ENCODE measurements at regions not wholly inside any gene's neighbourhood (a gene's known extent, or its start where the extent isn't known, plus 50 kb on each side); places are given as distances from the start of the nearest gene placed in this dataset.

DNA sequence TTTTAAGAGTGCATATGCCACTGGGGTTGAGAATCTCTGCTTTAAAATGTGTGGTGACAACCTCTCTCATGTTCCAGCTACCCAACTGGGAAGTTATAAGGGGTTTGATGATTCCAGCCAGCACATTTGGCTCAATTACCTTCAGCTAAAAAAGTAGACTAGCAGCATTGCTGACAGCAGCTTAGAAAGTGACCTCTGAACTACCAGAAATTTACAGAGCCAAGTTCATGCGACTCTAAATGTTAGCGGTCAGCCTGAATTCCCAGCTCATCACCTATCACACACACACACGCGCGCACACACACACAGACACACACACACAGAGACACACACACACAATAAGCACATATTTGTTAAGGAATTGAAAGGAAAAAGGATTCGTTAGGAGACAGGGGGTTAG is 377.5 kb downstream of the TMEM167A start:
- DNase-seq (ENCODE audit: low read depth), result no peak

DNA sequence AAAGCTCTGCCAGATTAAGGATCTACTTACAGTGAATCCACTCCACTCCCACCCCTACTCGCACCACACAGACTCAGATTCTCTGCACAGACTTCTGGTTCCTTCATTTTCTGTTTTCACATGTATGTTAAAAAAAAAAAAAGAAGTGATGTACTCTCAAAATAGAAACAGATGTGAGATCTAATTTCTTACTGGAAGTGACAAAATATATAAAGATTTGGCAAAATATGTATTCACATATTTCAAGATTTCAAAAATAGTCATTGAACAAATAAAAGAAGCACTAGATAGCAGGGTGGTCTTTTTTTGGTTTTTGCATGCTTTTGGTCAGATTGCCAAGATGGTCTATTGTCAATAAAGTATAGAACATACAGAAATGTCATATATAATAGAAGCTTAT is 379.2 kb downstream of the TMEM167A start:
- no peak for DNase-seq (ENCODE audit: low read depth)

DNA sequence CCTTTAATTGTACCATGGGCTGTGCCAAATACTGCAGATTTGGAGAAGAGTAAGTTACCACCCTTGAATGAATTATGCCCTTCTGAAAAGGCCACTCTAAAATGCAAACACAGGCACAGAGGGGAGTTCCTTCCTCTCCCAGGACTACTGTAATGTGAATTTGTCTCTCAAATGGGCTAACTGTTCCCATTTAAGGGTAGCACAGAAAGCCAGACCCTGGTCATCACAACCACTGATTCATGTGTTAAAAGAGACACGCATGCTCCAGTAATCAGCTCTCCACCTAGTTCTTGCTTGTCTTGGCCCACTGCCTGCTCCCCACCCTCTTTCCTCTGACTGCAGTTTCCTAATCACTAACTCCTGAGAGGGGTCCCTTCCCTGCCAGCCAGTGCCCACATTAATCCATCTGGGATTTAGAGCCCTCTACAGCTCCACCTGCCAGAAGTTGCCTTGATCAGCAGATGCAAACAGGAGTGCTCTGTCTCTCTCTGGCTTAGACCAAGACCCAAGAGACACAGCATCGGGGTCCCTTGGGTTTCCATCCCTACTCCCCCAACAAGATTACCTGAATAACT is 382.4 kb downstream of the TMEM167A start:
- no peak for DNase-seq (ENCODE audit: low read depth)

DNA sequence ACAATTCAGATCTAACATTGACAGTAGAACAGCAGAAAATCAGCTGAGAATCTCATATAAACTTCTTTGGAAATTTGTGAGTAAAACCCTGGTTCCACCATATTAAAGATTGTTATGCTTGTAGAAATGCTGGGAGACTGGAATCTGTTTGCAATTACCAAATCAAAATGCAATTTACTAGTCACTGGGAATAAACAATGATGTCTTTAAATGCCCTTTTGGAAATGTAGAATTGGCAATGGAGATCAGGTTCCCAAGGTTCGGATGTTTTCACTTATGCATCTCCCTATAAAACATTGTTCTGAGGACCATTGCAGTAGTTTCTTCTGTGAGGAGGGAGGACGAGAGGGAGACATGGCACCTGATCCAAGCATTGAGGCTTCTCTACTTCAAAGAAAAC is 384.4 kb downstream of the TMEM167A start:
- DNase-seq (ENCODE audit: low read depth), result no peak

DNA sequence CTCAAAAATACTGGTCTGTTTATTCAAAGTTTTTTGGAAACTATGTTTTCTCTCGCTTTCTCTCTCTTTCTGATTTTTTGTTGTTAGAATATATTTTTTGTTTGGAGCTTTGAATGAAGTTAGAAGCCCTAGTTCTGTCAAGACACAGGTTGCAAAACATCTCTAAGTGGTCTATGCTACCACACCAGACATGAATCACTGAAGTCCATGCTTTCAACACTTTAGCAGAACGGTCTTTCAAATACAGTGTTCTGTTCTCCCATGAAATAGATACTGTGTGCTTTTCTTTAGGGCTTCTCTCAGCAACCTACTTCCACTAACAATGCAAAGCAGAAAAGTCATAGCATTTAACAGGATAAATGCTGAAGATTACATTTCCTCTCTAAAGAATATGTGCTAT is 392.5 kb downstream of the TMEM167A start:
- no peak for DNase-seq (ENCODE audit: low read depth)

DNA sequence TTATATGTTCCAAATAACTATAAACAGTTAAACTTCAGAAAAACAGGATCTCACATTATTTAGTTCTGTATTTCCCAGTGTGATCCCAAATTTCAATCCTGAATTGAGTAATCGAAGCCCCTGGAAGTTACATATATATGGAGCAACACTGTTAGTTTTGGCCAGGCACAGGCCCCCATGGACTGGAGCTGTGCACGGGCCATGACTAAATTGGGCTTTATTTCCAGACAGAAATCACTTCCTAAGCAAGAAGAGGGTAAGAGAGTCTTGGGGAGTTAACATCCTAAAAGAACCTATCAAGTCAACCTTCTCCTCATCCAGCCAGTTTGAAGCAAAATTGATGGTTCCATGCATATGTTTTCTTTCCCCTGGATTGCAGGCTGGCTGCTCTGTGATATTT is 393.0 kb downstream of the TMEM167A start:
- DNase-seq (ENCODE audit: low read depth), result no peak

DNA sequence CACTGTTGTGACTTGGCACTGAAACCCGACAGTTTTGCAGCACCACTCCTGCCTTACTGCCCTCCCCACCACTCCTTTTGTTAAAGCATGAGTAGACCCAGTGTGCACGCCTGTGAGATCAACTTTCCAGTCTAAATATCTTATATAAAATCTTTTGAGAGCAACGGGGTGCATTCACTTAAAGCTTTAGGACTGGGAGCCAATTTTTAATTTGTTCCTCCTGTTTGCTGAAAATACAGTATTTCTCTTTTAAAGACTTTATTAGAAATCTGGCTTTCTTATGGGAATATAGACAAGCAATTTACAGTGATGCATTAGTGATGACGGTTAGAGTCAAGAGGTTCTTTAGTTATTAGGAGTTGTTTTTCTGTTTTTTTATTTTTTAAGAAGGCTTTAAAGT is 397.5 kb downstream of the TMEM167A start:
- DNase-seq (ENCODE audit: low read depth), result no peak

DNA sequence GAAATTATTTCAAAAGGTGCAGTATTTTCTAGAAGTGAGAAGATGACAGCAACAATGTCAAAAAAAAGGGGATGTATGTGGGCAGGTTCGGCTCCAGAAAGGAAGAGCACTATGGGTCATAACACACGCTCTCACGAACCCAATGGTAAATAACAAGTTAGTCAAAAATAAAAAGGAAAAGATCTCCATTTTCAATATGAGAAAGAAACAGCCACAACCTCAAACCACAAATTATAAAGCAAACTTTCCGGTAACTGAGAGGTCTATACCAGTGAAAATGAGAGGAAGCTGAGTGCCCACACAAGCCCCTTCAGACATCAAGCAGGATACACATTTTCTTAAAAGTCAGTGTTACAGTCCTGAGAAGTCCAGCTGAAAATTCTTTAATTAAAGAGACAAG is 398.5 kb upstream of the RPS23 start:
- DNase-seq (ENCODE audit: low read depth), result no peak

DNA sequence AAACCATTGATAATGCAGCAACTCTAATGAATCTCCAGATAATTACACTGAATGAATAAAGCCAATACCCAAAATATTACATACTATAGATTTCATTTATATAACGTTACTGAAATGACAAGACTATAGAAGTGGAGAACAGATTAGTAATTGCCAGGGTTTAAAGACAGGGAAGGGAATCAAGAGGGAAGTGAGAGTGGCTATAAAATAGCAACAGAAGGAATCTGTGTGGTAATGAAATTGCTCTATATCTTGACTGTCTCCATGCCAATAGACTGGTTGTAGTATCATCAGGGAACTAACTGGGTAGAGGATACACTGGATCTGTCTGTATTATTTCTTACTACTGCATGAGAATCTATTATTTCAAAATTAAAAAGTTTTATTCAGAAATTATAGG is 396.5 kb upstream of the RPS23 start:
- no peak for DNase-seq (ENCODE audit: low read depth)

DNA sequence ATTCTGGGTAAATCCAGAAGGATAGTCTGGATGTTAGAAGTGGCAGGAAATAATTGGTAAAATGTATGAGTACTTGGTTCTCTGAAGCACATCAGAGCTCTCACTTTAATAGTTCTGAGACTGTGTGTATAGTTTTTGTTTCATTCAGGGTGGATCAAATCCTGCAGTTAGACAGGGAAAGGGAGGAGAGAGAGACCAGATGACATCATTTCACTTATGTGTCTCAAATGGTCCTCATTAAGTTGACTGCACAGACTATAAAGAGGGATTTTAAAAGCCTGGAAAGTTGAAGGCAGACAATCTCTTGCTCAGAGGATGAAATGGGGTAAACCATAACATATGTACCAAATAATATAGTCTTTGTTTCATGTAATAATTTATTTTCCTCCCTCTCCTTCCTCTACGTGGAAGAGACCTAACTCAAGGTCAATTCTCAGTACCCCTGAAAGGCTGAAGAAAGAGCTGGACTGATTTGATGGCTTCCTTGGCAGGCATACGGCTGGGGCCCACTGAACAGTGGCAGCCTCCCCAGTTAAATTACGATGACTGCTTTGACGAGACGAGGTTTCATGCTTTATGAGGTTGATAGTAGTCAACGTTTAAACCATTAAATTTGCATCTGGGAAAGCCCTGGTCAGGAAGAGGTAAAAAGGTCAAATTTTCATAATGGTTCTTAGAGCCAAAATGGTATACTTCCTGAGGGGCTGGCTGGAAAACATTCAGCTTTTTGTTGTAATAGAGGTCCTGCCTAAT is 395.1 kb upstream of the RPS23 start:
- DNase-seq (ENCODE audit: low read depth), result no peak

DNA sequence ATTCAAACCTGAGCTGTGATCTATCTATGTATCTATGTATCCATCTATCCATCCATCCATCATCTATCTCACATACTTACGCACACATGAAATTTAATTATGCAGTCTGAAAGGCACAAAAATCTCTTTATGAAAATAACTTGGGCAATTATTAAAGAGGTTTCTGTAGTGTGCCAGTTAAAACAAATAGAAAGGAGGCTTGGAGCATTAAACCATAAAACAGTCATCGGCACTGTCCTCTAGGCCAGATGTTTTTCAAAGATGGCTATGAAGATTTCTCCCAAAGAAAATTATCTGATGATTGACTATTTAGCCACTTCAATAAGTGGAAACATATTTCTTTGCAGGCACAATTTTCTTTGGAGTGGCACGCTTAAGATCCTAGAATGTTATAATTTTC is 392.5 kb upstream of the RPS23 start:
- no peak for DNase-seq (ENCODE audit: low read depth)

DNA sequence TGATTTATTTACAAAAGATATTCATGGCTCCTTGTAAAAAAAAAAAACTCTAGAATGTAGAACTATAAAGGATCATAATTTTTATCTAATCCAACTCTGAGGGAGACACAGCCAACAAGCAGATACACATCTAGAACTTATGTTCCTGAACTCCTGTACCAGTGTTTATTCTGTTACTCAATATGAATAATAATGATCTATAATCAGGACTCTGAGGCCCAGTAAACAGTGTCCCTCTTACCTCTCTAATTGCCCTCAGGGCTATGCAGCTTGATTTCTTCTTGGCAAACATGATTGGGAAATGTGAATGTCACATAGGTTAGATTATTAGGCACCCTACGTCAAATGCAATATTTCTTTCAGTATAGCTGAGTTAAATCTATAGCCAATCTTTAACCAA is 391.6 kb upstream of the RPS23 start:
- no peak for DNase-seq (ENCODE audit: low read depth)

DNA sequence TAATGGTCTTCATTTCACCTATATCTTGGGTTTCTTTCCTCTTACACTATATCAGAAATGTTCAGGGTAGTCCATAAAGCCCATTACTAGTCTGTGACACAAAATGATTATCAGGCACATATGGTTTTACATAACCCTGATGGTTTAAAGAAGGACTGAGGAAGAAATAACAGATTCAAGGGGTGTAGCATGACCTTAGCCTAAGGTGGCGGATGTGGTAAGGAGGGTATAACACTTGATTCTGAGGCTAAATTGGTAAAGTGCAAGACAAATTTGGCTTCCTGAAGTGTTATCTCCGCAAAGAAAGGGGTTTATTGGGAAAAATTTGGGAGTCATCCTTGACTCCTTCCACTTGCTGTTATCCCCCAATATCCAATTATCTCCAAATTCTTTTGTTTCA is 388.2 kb upstream of the RPS23 start:
- DNase-seq (ENCODE audit: low read depth), result no peak

DNA sequence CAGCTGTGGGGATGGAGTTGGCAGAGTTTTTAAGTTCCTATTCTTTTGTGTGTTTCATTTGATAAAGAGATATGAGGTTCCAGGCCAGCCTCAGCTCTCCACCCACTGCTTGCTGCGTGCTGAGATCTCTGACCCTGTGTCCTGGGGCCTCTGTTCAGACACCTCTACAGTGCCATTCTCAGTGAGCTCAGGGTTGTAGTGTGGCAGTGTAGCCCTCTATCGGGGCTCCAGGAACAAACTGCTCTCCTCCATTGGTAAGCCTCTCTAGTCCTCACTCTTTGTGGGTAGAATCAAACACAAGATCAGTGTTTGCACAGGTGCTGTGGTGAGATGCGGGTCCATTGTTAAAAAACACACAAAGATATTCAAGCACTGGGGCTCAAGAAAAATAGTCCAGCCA is 386.6 kb upstream of the RPS23 start:
- no peak for DNase-seq (ENCODE audit: low read depth)

DNA sequence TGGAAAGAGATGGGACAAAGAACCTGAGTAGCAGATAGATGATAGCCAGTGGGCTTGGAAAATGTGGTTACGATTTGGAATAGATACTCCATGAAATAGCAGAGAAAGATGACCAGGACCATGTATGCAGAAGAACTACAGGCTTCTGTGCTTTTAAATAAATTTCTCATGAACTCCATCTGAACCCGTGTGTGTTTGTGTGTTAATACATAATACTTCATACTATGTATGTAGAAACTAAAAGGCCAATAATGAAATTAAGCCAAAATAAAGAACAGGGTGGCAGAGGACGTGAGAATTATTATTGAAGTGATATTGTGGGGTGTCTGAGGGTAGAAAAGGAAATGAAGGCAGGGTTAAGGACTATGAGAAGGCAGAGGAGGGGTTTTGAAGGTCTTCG is 385.1 kb upstream of the RPS23 start:
- DNase-seq (ENCODE audit: low read depth), result no peak

DNA sequence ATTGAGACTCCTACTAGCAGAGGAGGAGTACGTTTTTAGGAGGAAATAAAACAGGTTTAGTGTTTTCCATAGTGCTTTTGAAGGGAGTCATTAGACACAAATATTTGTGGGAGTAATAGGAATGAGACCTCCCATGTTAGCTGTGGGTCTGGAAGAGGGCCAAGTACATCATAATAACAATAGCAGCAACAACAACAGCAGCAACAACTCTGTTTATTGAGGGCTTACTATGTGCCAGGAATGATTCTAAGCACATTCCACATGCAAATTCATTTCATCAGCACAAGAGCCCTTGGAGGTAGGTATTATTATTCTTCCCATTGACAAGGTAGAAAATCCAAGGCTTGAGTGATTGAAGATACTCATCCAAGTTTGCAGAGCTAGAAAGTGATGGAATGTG is 384.2 kb upstream of the RPS23 start:
- no peak for DNase-seq (ENCODE audit: low read depth)

DNA sequence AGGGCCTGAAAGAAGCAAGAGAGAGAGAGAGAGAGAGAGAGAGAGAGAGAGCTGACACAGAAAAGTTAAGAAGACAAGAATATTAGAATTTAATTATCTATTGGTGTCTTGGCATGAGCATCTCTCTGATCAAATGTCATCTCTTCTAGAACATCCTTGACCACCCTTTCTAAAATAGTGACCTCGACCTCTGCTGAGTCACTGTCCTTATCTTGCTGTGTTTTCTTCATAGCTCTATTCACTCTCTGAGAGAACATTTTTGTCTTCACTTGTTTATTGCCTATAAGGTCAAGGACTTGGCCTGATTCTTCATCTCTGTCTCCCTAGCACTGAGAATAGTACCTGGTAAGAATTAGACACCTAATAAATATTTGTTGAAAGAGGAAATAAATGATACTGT is 383.8 kb upstream of the RPS23 start:
- no peak for DNase-seq (ENCODE audit: low read depth)

DNA sequence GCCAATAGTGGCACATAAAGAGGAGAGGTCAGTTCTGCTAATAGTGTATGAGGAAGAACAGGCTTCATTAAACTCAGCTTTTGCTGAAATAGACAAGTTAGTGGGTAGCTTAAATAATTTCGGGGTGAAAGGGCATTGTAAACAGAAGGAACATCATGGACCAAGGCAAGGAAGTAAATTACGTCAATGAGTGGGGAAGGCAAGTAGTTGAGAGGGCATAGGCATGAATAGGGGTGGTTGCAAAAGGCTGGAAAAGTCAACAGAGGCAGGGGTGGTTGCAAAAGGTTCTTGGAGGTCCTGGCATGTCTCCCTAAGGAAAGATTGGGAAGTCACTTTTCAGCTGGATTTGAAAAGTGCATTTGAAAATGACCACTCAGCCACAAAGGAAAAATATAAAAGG is 383.3 kb upstream of the RPS23 start:
- no peak for DNase-seq (ENCODE audit: low read depth)

DNA sequence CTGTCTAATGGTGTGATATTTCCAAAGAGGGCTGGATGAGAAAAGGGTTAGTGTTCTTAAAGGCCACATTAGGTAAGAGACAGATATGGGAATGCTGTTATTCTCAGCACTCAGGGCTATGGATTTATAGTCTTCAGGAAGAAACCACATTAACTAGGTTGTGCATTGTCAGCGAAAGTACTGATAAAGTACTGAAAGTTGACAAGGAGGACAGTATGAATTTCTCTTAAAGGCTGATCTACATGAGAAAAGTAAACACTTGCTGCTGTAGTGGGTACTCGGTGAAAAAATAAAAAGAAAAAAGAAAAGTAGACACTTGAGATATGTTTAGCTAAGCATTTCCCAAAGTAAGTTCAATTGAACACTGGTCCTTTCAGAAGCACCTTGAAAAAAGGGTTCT is 381.0 kb upstream of the RPS23 start:
- DNase-seq (ENCODE audit: low read depth), result no peak

DNA sequence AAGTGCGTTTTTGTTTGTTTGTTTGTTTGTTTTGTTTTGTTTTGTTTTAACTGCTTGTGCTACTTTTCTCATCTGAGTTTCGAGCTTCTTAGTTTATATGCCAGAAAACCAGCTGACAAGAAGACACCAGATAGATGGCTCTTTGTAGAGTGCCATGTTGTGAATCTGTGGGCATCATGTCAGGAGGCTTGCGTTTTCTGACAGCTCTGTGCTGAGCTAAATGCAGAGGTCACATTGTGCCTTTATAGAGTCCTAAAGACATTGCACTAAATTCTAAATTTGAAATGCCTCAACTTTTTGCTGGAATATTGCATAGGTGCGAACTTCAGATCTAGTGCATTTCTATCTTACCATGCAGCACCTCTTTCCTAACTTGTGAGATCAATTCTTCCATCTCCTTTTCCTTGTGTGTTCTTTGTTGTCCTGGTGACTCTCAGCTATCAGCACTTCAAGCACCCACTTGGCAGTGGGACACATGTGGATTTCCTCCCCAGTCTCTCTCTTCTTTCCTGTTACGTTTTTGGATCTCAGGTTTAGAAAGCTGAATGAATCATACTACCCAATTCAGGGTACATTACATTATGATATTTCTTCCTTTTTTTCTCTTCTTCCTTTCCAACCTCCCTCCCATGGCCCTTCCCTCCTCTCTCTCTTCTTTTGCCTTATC is 379.0 kb upstream of the RPS23 start:
- DNase-seq (ENCODE audit: low read depth), result no peak

DNA sequence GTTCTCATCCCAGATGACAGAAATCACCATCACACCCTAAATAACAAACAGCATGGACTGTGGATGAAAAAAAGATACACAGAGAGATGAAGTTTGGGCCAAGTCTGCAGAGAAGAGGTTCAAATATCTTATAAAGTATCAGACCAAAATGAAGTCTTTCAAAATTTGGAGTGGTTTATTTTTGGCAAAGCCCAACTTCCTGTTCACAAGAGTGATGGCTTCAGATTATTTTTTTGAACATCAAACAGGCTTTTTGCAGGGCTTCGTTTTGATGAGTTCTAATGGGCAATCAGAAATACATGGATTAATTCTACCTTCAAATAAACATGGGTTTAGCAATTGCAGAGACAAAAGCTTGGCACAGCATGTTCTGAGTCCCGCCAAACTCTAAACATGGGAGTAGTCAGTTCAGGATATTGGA is 378.2 kb upstream of the RPS23 start:
- no peak for DNase-seq (ENCODE audit: low read depth)

DNA sequence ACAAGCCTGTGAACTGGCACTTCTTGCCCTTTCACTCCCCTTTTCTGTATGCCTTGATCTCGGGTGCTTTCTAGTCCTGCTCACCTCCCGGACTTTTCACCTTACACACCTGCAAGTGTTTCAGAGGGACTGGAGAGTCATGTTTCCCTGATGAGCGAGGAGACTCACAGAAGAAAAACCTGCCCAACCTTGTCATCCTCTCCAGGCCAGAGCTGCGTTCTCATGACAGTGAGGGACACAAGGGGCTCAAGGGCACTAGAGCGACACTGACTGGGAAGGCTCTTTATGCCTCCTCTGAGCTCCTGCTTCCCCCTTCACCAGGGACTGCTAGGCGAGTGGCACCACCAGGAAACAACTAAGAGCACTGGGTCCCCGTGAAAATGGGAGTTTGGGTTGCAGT is 376.9 kb upstream of the RPS23 start:
- no peak for DNase-seq (ENCODE audit: low read depth)

DNA sequence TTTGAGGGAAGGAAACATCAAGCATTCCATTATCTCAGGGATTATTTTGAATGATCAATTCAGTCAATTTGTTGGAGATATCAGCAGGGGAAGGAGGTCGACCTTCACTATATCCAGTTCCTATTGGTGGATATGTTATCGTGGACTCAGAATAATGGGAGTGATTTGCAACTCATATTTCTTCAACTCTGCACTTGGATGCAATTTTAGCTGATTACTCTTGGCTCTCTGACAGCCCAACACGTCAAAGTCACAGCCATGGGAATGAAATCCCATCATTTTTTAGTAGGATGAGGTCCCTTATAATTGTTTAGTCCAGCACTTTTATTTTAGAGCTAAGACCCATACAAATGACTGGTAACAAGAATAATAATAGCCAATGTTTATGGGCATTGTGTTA is 371.8 kb upstream of the RPS23 start:
- no peak for DNase-seq (ENCODE audit: low read depth)

DNA sequence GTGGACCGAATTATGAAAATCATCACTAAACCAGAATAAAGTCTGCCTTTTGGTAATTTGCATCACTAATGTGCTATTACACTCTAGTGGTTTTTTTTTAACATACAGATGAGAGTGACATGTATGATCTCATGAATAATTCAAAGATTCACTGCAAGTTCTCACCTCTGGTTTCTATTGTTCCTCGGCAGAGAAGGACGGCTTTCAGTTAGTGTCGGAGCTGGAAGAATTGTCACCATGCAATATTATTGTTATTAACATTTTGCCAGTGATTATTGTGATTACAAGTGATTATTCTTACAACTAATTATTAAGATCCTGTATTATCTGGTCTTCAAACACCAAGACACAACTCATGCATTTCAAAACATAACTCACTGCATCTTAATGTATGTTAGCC is 366.6 kb upstream of the RPS23 start:
- DNase-seq (ENCODE audit: low read depth), result no peak

Measured in activated T-helper 1 cell treated with Interleukin-2 at 50 U/mL for 16 hours (primary cell).